ENCODE measurements at regions not wholly inside any gene's neighbourhood (a gene's known extent, or its start where the extent isn't known, plus 50 kb on each side); places are given as distances from the start of the nearest gene placed in this dataset.
"Not testable (repeated sequence)": the region's sequence is repeated elsewhere in the genome, so short reads cannot be mapped to it uniquely, and the experiment has no call there.

GRCh38 chr12:131387281-131388163, 323.4 kb upstream of the SFSWAP start:
- TF ChIP-seq CTCF (IDR thresholded peaks at IDR 0.05; ENCODE audit: low read depth, low read length, missing control alignments), result no peak
- Histone ChIP-seq H3K27ac (no peak overlapping the region), H3K4me3 (ENCODE audit: low read depth, low read length) (no peak overlapping the region), H3K27me3 (replicated peaks) (no peaks in the 10 kb centered on the region), H3K36me3 (replicated peaks) (no peaks in the 10 kb centered on the region)
- DNase-seq, result no peak
- in situ Hi-C loops (cut with HindIII; ENCODE audit: low pct_ligation_motif_present, low sequenced_read_pairs), result no loop called here

GRCh38 chr12:131388164-131389053, 322.5 kb upstream of the SFSWAP start:
- DNase-seq; in situ Hi-C loops (cut with HindIII; ENCODE audit: low pct_ligation_motif_present, low sequenced_read_pairs); H3K27me3 ChIP-seq (replicated peaks): not testable (repeated sequence)

GRCh38 chr12:131389054-131390013, 321.6 kb upstream of the SFSWAP start:
- no peak for TF ChIP-seq CTCF (IDR thresholded peaks at IDR 0.05; ENCODE audit: low read depth, low read length, missing control alignments)
- no peak for DNase-seq
- no peak overlapping the region for H3K4me3 ChIP-seq (ENCODE audit: low read depth, low read length)
- no peaks in the 10 kb centered on the region for H3K27me3 ChIP-seq (replicated peaks)
- no peak overlapping the region for H3K27ac ChIP-seq
- H3K36me3 ChIP-seq (replicated peaks), result no peaks in the 10 kb centered on the region
- in situ Hi-C loops (cut with HindIII; ENCODE audit: low pct_ligation_motif_present, low sequenced_read_pairs), result no loop called here

More at GRCh38 chr12:131388164-131389053, 322.5 kb upstream of the SFSWAP start:
- H3K27ac ChIP-seq; H3K4me3 ChIP-seq (ENCODE audit: low read depth, low read length); H3K36me3 ChIP-seq (replicated peaks): not testable (repeated sequence)

GRCh38 chr12:131390412-131391334, 320.2 kb upstream of the SFSWAP start:
- Histone ChIP-seq H3K4me3 (ENCODE audit: low read depth, low read length) (no peak overlapping the region), H3K36me3 (replicated peaks) (no peaks in the 10 kb centered on the region), H3K27ac (no peak overlapping the region), H3K27me3 (replicated peaks) (no peaks in the 10 kb centered on the region)
- DNase-seq, result no peak
- no peak for TF ChIP-seq CTCF (IDR thresholded peaks at IDR 0.05; ENCODE audit: low read depth, low read length, missing control alignments)
- in situ Hi-C loops (cut with HindIII; ENCODE audit: low pct_ligation_motif_present, low sequenced_read_pairs), result no loop called here

- Histone ChIP-seq H3K4me3 (ENCODE audit: low read depth, low read length) (no peak overlapping the region), H3K27ac (no peak overlapping the region), H3K36me3 (replicated peaks) (no peaks in the 10 kb centered on the region), H3K27me3 (replicated peaks) (no peaks in the 10 kb centered on the region)
- DNase-seq, result no peak
- in situ Hi-C loops (cut with HindIII; ENCODE audit: low pct_ligation_motif_present, low sequenced_read_pairs), result no loop called here
- no peak for TF ChIP-seq CTCF (IDR thresholded peaks at IDR 0.05; ENCODE audit: low read depth, low read length, missing control alignments)
These were observed 319.5 kb upstream of the SFSWAP start for GRCh38 chr12:131391399-131391798.

GRCh38 chr12:131394752-131395151, 316.1 kb upstream of the SFSWAP start:
- DNase-seq; H3K27ac ChIP-seq; in situ Hi-C loops (cut with HindIII; ENCODE audit: low pct_ligation_motif_present, low sequenced_read_pairs); H3K4me3 ChIP-seq (ENCODE audit: low read depth, low read length); H3K36me3 ChIP-seq (replicated peaks); H3K27me3 ChIP-seq (replicated peaks): not testable (repeated sequence)

- H3K4me3 ChIP-seq (ENCODE audit: low read depth, low read length); H3K27ac ChIP-seq; H3K27me3 ChIP-seq (replicated peaks); H3K36me3 ChIP-seq (replicated peaks); in situ Hi-C loops (cut with HindIII; ENCODE audit: low pct_ligation_motif_present, low sequenced_read_pairs); DNase-seq: not testable (repeated sequence)
These were observed 315.6 kb upstream of the SFSWAP start for GRCh38 chr12:131395209-131395684.

Measured in brain microvascular endothelial cell (primary cell).